HCT116 (cell line): ENCODE measurements at regions not wholly inside any gene's neighbourhood (a gene's known extent, or its start where the extent isn't known, plus 50 kb on each side); places are given as distances from the start of the nearest gene placed in this dataset.

ENCODE experiments used
- ATAC-seq: fragments of 200-7000 bp; cut with Tn5 transposase; 2 replicates; pipeline ENCODE4 v1.9.1; 2020; ENCODE audit warnings: mild to moderate bottlenecking, moderate library complexity
- BruUV-seq: library from RNA; stranded (reverse); fragments of 400-500 nt; replicated peaks from 2 replicates; lab custom pipeline; 2021; lab: Mats Ljungman, UMichigan
- CTCF ChIA-PET: fragments of 300-600 bp; sonication (Branson Sonifier 250); formaldehyde crosslinking; loops from one replicate; lab custom pipeline; 2021; ENCODE audit warnings: antibody characterized with exemption; lab: Charles Lee
- POLR2A ChIA-PET: fragments of 300-600, 350-600 bp; sonication (Branson Sonifier 250); formaldehyde crosslinking; loops from one replicate; lab custom pipeline; 2021; ENCODE audit warnings: antibody characterized with exemption; lab: Charles Lee
- RAD21 ChIA-PET, 2 experiments: fragments of 300-600 bp; sonication (Branson Sonifier 250); formaldehyde crosslinking; loops; one replicate each; lab custom pipeline; 2023; ENCODE audit warnings: low total read pairs in 2 of 2; ENCODE audit not compliant: uncharacterized antibody in 2 of 2, unreplicated experiment in 2 of 2, low non-redundant PET in 1 of 2; lab: Charles Lee
- DNase-seq: peaks from one replicate; pipeline ENCODE4 v3.0.0-alpha.2; 2010; ENCODE audit warnings: low read depth, low spot score
- H2AFZ ChIP-seq: fragments of 200-600 bp; shearing (Covaris generic), sonication (generic); 2 replicates; pipeline ENCODE4 v1.6.1; 2017; ENCODE audit warnings: low read depth, mixed run types, mixed read lengths, antibody characterized with exemption, low read length; ENCODE audit not compliant: poor library complexity, severe bottlenecking
- H3K27ac ChIP-seq: 2 replicates; pipeline ENCODE4 v1.5.1; 2012; ENCODE audit warnings: low read depth, low read length
- H3K27me3 ChIP-seq: fragments of 200-600 bp; sonication (generic); 2 replicates; pipeline ENCODE4 v1.6.1; 2016; ENCODE audit warnings: mixed run types, low read length, mixed read lengths; ENCODE audit not compliant: insufficient read depth
- H3K36me3 ChIP-seq, 2 experiments: fragments of 200-500 bp in 1 of 2; fragments of 200-600 bp in 1 of 2; sonication (Bioruptor generic) in 1 of 2; sonication (generic) in 1 of 2; 2 replicates each; pipeline versions ENCODE4 v1.5.1 to v1.6.1; 2014 to 2016; ENCODE audit warnings: low read length in 2 of 2, inconsistent platforms in 1 of 2, mixed read lengths in 1 of 2, mixed run types in 1 of 2; ENCODE audit not compliant: insufficient read depth in 2 of 2, control insufficient read depth in 1 of 2
- H3K4me1 ChIP-seq, 2 experiments: fragments of 200-600 bp in 1 of 2; sonication (generic) in 1 of 2; 2 replicates each; pipeline versions ENCODE4 v1.5.1 to v1.6.1; 2012 to 2017; ENCODE audit warnings: low read length in 2 of 2, inconsistent platforms in 1 of 2, mild to moderate bottlenecking in 1 of 2, mixed read lengths in 1 of 2, mixed run types in 1 of 2, moderate library complexity in 1 of 2; ENCODE audit not compliant: insufficient read depth in 2 of 2, control insufficient read depth in 1 of 2
- H3K4me2 ChIP-seq: fragments of 200-600 bp; sonication (generic); 2 replicates; pipeline ENCODE4 v1.6.1; 2017; ENCODE audit warnings: mixed run types, low read length, mixed read lengths
- H3K4me3 ChIP-seq, 2 experiments: fragments of 200-600 bp in 1 of 2; sonication (generic) in 1 of 2; replicated peaks in 1 of 2; 2 replicates each; pipeline ENCODE4 v1.5.1; 2011 to 2016; ENCODE audit warnings: low read length in 2 of 2, control low read depth in 1 of 2, low read depth in 1 of 2, mild to moderate bottlenecking in 1 of 2, mixed read lengths in 1 of 2, mixed run types in 1 of 2
- H3K79me2 ChIP-seq: fragments of 200-600 bp; sonication (generic); 2 replicates; pipeline ENCODE4 v1.6.1; 2017; ENCODE audit warnings: mild to moderate bottlenecking, mixed run types, low read length, moderate library complexity, mixed read lengths; ENCODE audit not compliant: insufficient read depth
- H3K9ac ChIP-seq: fragments of 200-600 bp; sonication (generic); 2 replicates; pipeline ENCODE4 v1.6.1; 2016; ENCODE audit warnings: low read length, mixed read lengths
- H3K9me2 ChIP-seq: fragments of 200-600 bp; sonication (generic), shearing (Covaris generic); 2 replicates; pipeline ENCODE4 v1.6.1; 2017; ENCODE audit warnings: mixed run types, mild to moderate bottlenecking, moderate library complexity; ENCODE audit not compliant: insufficient read depth
- H3K9me3 ChIP-seq, 2 experiments: fragments of 200-500 bp in 1 of 2; fragments of 200-600 bp in 1 of 2; sonication (Bioruptor generic) in 1 of 2; sonication (generic) in 1 of 2; 2 replicates each; pipeline ENCODE4 v1.6.1; 2014 to 2017; ENCODE audit warnings: low read length in 2 of 2, mixed read lengths in 2 of 2, inconsistent platforms in 1 of 2, low read depth in 1 of 2, mild to moderate bottlenecking in 1 of 2, mixed run types in 1 of 2, moderate library complexity in 1 of 2; ENCODE audit not compliant: control insufficient read depth in 1 of 2, insufficient read depth in 1 of 2
- H4K20me1 ChIP-seq: fragments of 200-600 bp; sonication (generic), shearing (Covaris generic); 2 replicates; pipeline ENCODE4 v1.6.1; 2017; ENCODE audit warnings: mixed run types, mild to moderate bottlenecking, moderate library complexity; ENCODE audit not compliant: insufficient read depth
- CEBPB ChIP-seq: IDR thresholded peaks from 2 replicates; pipeline ENCODE4 v1.6.1; 2012; ENCODE audit warnings: low read depth
- CTCF ChIP-seq, 3 experiments: fragments of 200-600 bp in 1 of 3; sonication (generic) in 1 of 3; IDR thresholded peaks in 2 of 3; conservative IDR thresholded peaks in 1 of 3; 2 replicates each; pipeline ENCODE4 v1.5.1; 2012 to 2017; ENCODE audit warnings: low read depth in 2 of 3, low read length in 2 of 3, antibody characterized with exemption in 1 of 3, borderline replicate concordance in 1 of 3, control low read depth in 1 of 3, mild to moderate bottlenecking in 1 of 3, mixed read lengths in 1 of 3, mixed run types in 1 of 3, moderate library complexity in 1 of 3; ENCODE audit not compliant: insufficient read depth in 1 of 3
- EZH2phosphoT487 ChIP-seq: fragments of 200-600 bp; IDR thresholded peaks from 2 replicates; pipeline ENCODE4 v1.6.1; 2018; ENCODE audit warnings: antibody characterized with exemption, borderline replicate concordance
- JUND ChIP-seq: IDR thresholded peaks from 2 replicates; pipeline ENCODE4 v1.6.1; 2012
- MAX ChIP-seq: IDR thresholded peaks from 2 replicates; pipeline ENCODE4 v1.6.1; 2012
- POLR2AphosphoS5 ChIP-seq: IDR thresholded peaks from 2 replicates; pipeline ENCODE4 v1.6.1; 2011; ENCODE audit warnings: mild to moderate bottlenecking, low read depth, low read length, moderate library complexity
- SIN3A ChIP-seq: IDR thresholded peaks from 2 replicates; pipeline ENCODE4 v1.6.1; 2012; ENCODE audit warnings: low read depth
- SP1 ChIP-seq: IDR thresholded peaks from 2 replicates; pipeline ENCODE4 v1.6.1; 2012; ENCODE audit warnings: low read depth
- ZBTB33 ChIP-seq: IDR thresholded peaks from 2 replicates; pipeline ENCODE4 v1.6.1; 2011; ENCODE audit warnings: mild to moderate bottlenecking, low read length, moderate library complexity; ENCODE audit not compliant: insufficient replicate concordance; ENCODE audit errors: extremely low read depth
- ZFX ChIP-seq: fragments of 450-650 bp; IDR thresholded peaks from 2 replicates; pipeline ENCODE4 v1.6.1; 2017
- intact Hi-C: fragments of 100-400 bp; cut with micrococcal nuclease; formaldehyde crosslinking; loops from 2 replicates; pipeline ENCODE4 v1.10.0; 2022

- Histone ChIP-seq H3K36me3 (no peaks in the 10 kb centered on the region), H3K9me3 (no peaks in the 10 kb centered on the region), H3K27ac (no peak overlapping the region), H3K27me3 (no peaks in the 10 kb centered on the region), H2AFZ (peak overlapping the region; percentile 92), H3K4me2 (peak overlapping the region; percentile 75), H3K79me2 (no peaks in the 10 kb centered on the region), H3K9ac (no peak overlapping the region), H4K20me1 (no peaks in the 10 kb centered on the region), H3K9me2 (no peaks in the 10 kb centered on the region; the same call in 1 of the 2 replicates), H3K4me1 (peaks cover 27 to 34% of the 10 kb centered on the region in 2 experiments), H3K4me3 (no peak overlapping the region)
- ChIA-PET RAD21 (no interaction called here), POLR2A (interaction anchor here (1.2 kb wide), 1 partner anchor 9 kb away, joined by 4 read pairs; no protein-coding TSS in a partner anchor), CTCF (interaction anchor here (1.1 kb wide), 1 partner anchor 27 kb away, joined by 3 read pairs; no protein-coding TSS in a partner anchor)
- no TSS peak for BruUV-seq
- intact Hi-C loops: no loop called here
- ATAC-seq (no peak), DNase-seq (no peak)
- TF ChIP-seq MAX (no peak), CEBPB (no peak), EZH2phosphoT487 (no peak), ZFX (no peak), SIN3A (no peak), SP1 (no peak), JUND (no peak), CTCF (IDR thresholded peaks at IDR 0.05 in 2 of 3, conservative IDR thresholded peaks at IDR 0.05 in 1 of 3; ENCODE audit: borderline replicate concordance in 1 of 3, insufficient read depth in 1 of 3, low read depth in 2 of 3, low read length in 2 of 3) (no peak), POLR2AphosphoS5 (no peak), ZBTB33 (no peak)
- TF ChIP-seq, all 23 proteins: peak for 0
Observed at GRCh38 chr4:121449416-121449815, 68.6 kb upstream of the QRFPR start.
